Stomach (tissue), 4 donors: ENCODE measurements at regions not wholly inside any gene's neighbourhood (a gene's known extent, or its start where the extent isn't known, plus 50 kb on each side); places are given as distances from the start of the nearest gene placed in this dataset.

Source experiments
- CTCF ChIP-seq, 7 experiments: fragments of 450-650 bp in 4 of 7; fragments of 200-600 bp in 3 of 7; sonication (generic) in 3 of 7; IDR thresholded peaks; one replicate each; pipeline ENCODE4 v1.5.1; 2016 to 2019; ENCODE audit warnings: antibody characterized with exemption in 7 of 7, control low read depth in 2 of 7, mild to moderate bottlenecking in 1 of 7
- POLR2A ChIP-seq, 4 donors: fragments of 450-650 bp; IDR thresholded peaks; one replicate each; pipeline ENCODE4 v1.6.1; 2016; ENCODE audit warnings: antibody characterized with exemption in 4 of 4, control low read depth in 2 of 4, mild to moderate bottlenecking in 1 of 4, moderate library complexity in 1 of 4

GRCh38 chr16:9630985-9631384 lies 539.5 kb downstream of the HAPSTR1 start:
- no peak for TF ChIP-seq CTCF (IDR thresholded peaks at IDR 0.05)
- no peak for TF ChIP-seq POLR2A (IDR thresholded peaks at IDR 0.05)
